Astrocyte (in vitro differentiated cells and primary cell): ENCODE measurements at regions not wholly inside any gene's neighbourhood (a gene's known extent, or its start where the extent isn't known, plus 50 kb on each side); places are given as distances from the start of the nearest gene placed in this dataset.

Source experiments
- CTCF ChIP-seq: IDR thresholded peaks from 2 replicates; pipeline ENCODE4 v1.5.1; 2011; ENCODE audit warnings: low read depth, mild to moderate bottlenecking, inconsistent platforms, low read length, moderate library complexity; ENCODE audit not compliant: insufficient read depth
- EZH2 ChIP-seq: IDR thresholded peaks from 2 replicates; pipeline ENCODE4 v1.6.1; 2012; ENCODE audit warnings: mild to moderate bottlenecking, low read length, inconsistent platforms; ENCODE audit not compliant: insufficient read depth

- TF ChIP-seq CTCF, result no peak
- no peak for TF ChIP-seq EZH2
These were observed 1072.7 kb downstream of the DSC3 start for GRCh38 chr18:29969876-29970275.
